C4-2B (cell line): ENCODE measurements at regions not wholly inside any gene's neighbourhood (a gene's known extent, or its start where the extent isn't known, plus 50 kb on each side); places are given as distances from the start of the nearest gene placed in this dataset.

Experiments used
- CTCF ChIP-seq: fragments of 450-650 bp; conservative IDR thresholded peaks from 2 replicates; pipeline ENCODE4 v1.5.1; 2017; ENCODE audit warnings: mild to moderate bottlenecking
- ZFX ChIP-seq: fragments of 450-650 bp; IDR thresholded peaks from 2 replicates; pipeline ENCODE4 v1.6.1; 2017

DNA sequence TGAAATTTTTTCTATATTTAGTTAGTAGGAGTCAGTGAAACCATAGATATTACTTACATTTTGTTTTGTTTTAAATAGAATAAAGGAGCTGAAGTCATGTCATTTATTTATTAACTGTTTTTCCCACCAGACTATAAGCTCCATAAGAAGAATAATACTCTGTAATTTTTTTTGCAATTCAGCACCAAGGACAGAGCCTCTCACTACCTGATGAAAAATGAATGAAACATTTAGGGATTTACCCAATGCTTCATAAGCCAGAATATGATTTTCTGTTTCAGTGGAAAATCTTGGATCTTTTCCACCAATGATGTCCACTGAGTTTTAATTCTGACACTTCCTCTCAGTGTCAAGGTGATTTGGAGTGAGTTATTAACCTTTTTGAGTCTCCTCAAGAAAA lies 624.9 kb upstream of the GRAMD2B start:
- TF ChIP-seq CTCF (no peak), ZFX (no peak)
